Prostate gland (tissue), 2 donors: ENCODE measurements at regions not wholly inside any gene's neighbourhood (a gene's known extent, or its start where the extent isn't known, plus 50 kb on each side); places are given as distances from the start of the nearest gene placed in this dataset.

Experiments used
- DNase-seq: peaks from one replicate; pipeline ENCODE4 v3.0.0-alpha.2; 2019; ENCODE audit warnings: low spot score
- H3K27ac ChIP-seq, 2 donors: fragments of 200-600 bp; sonication (generic); 2 replicates each; pipeline ENCODE4 v1.5.1; 2017 to 2019
- H3K27me3 ChIP-seq: fragments of 200-600 bp; sonication (generic); replicated peaks from 2 replicates; pipeline ENCODE4 v1.5.1; 2019; ENCODE audit not compliant: insufficient read depth
- H3K36me3 ChIP-seq, 2 donors: fragments of 200-600 bp; sonication (generic); 1 replicate in 1 of 2; 2 replicates in 1 of 2; pipeline versions ENCODE4 v1.5.1 to v1.8.1; 2017 to 2019
- H3K4me1 ChIP-seq: fragments of 200-600 bp; sonication (generic); replicated peaks from 2 replicates; pipeline ENCODE4 v1.5.1; 2019
- H3K4me3 ChIP-seq, 2 donors: fragments of 200-600 bp; sonication (generic); 2 replicates each; pipeline ENCODE4 v1.5.1; 2017 to 2019
- H3K9me3 ChIP-seq: fragments of 200-600 bp; sonication (generic); 2 replicates; pipeline ENCODE4 v1.5.1; 2017
- POLR2A ChIP-seq: fragments of 450-650 bp; IDR thresholded peaks from one replicate; pipeline ENCODE4 v1.6.1; 2016; ENCODE audit warnings: antibody characterized with exemption, mild to moderate bottlenecking
- POLR2AphosphoS5 ChIP-seq: sonication (generic); formaldehyde crosslinking; IDR thresholded peaks from one replicate; pipeline ENCODE4 v1.6.1; 2017; ENCODE audit warnings: antibody characterized with exemption
- WGBS: methylation state at CpG from one replicate; pipeline ENCODE4 v1.1.5; 2018; 5-methylcytosine and 5-hydroxymethylcytosine counted together
- intact Hi-C: fragments of 100-400 bp; cut with DNase I; formaldehyde crosslinking; loops from one replicate; pipeline ENCODE4 v1.14.2; 2022
- TF ChIP-seq, protein P1 (sequence below), 4 experiments: fragments of 200-600 bp in 2 of 4; fragments of 450-650 bp in 2 of 4; sonication (generic) in 2 of 4; IDR thresholded peaks; 1 replicate in 3 of 4; 2 replicates in 1 of 4; pipeline ENCODE4 v1.5.1; 2016 to 2019; ENCODE audit warnings: antibody characterized with exemption in 4 of 4, mild to moderate bottlenecking in 2 of 4, moderate library complexity in 2 of 4

DNA sequence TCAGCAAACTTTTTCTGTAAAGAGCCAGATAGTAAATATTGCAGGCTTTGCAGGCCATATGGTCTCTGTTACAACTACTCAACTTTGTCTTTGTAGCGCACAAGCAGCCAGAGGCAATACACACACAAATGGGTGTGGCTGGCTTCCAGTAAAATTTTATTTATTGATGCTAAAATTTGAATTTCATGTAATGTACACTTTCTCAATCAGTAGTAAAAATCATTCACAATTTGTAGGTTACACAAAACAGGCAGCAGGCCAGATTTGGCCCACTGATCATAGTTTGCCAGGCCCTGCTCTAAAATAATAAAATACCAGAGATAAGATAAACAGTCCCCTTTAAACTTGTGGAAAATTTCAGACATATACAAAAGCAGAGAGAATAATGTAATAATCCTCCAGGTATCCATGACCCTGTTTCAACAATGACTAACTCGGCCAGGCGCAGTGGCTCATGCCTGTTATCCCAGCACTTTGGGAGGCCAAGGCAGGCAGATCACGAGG, 330.3 kb downstream of the SHQ1 start:
- no peak for DNase-seq
- Histone ChIP-seq H3K9me3 (no peaks in the 10 kb centered on the region), H3K4me3 (no peak overlapping the region), H3K27me3 (no peaks in the 10 kb centered on the region), H3K4me1 (no peaks in the 10 kb centered on the region), H3K27ac (no peak overlapping the region), H3K36me3 (no peaks in the 10 kb centered on the region)
- TF ChIP-seq POLR2A (no peak), POLR2AphosphoS5 (no peak)
- TF ChIP-seq, protein P1, sequence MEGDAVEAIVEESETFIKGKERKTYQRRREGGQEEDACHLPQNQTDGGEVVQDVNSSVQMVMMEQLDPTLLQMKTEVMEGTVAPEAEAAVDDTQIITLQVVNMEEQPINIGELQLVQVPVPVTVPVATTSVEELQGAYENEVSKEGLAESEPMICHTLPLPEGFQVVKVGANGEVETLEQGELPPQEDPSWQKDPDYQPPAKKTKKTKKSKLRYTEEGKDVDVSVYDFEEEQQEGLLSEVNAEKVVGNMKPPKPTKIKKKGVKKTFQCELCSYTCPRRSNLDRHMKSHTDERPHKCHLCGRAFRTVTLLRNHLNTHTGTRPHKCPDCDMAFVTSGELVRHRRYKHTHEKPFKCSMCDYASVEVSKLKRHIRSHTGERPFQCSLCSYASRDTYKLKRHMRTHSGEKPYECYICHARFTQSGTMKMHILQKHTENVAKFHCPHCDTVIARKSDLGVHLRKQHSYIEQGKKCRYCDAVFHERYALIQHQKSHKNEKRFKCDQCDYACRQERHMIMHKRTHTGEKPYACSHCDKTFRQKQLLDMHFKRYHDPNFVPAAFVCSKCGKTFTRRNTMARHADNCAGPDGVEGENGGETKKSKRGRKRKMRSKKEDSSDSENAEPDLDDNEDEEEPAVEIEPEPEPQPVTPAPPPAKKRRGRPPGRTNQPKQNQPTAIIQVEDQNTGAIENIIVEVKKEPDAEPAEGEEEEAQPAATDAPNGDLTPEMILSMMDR (IDR thresholded peaks at IDR 0.05): no peak
- intact Hi-C loops: no loop called here
- 67% methylated on average over 4 of the region's 4 CpGs for WGBS

DNA sequence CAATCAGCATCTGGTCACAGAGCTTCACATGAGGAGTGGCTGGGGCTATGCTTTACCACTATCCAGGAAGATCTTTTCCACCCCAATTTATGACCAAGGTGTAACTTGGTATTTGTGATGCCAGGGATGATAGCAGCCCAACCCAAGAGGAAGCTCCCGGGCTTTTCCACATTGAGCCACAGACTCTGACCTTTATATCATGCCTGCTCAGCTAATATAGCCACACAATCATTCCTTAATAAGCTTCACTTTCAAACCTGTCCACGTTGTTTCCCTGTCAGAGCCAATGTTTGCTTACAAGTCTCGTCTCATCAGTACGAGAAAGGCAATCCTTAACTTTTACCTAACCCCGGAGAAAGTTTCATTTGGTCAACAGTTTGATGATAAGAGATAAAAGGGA, 330.9 kb downstream of the SHQ1 start:
- TF ChIP-seq, protein P1 (IDR thresholded peaks at IDR 0.05): no peak
- no peak for TF ChIP-seq POLR2A
- TF ChIP-seq POLR2AphosphoS5: no peak
- Histone ChIP-seq H3K4me3 (no peak overlapping the region), H3K27ac (no peak overlapping the region), H3K27me3 (no peaks in the 10 kb centered on the region), H3K36me3 (no peaks in the 10 kb centered on the region), H3K9me3 (no peaks in the 10 kb centered on the region), H3K4me1 (no peaks in the 10 kb centered on the region)
- DNase-seq: no peak
- intact Hi-C loops: no loop called here
- 34% methylated on average over 5 of the region's 5 CpGs for WGBS

DNA sequence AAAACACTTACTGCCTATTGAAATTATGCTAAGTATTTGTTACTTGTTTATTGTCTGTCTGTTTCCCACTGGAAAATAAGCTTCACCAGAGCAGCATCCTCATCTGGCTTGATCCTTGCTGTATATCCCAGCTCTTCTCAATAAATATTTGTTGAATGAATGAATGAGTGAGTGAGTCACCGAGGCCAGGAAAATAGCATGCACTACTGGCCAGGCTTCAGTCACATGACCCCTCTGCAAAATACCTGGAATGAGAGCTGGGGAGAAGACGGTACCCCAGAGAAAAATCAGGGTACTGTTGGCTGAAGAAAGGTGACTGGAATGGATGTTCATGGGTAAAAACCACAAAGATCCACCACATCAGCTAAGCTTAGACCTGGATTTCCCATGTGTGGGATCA, 331.9 kb downstream of the SHQ1 start:
- intact Hi-C loops: no loop called here
- TF ChIP-seq POLR2A (no peak), POLR2AphosphoS5 (no peak)
- TF ChIP-seq, protein P1 (IDR thresholded peaks at IDR 0.05): no peak
- DNase-seq: no peak
- no peaks in the 10 kb centered on the region for H3K27me3 ChIP-seq
- no peaks in the 10 kb centered on the region for H3K36me3 ChIP-seq
- 97% methylated on average over 2 of the region's 2 CpGs for WGBS
- H3K27ac ChIP-seq: no peak overlapping the region
- H3K9me3 ChIP-seq: no peaks in the 10 kb centered on the region
- H3K4me3 ChIP-seq: no peak overlapping the region
- H3K4me1 ChIP-seq: no peaks in the 10 kb centered on the region

DNA sequence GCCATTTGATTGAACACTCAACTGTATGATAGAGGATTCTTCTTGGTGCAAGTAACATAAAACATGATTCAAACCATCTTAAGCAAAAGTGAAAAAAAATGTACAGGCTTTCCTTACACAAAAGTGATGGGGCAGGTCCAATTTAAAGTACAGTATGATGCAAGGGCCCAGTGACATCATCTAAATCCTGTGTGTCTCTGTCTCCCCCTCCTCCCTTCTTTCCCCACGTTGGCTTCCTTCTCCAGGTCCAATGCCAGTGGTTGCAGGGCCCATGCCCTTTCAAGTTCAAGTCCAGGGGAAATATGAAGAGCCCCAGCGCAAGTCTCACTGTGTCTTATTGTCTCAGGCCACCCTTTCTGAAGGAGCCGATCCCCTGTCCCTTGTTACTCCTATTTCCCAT, 332.3 kb downstream of the SHQ1 start:
- Histone ChIP-seq H3K36me3 (no peaks in the 10 kb centered on the region), H3K9me3 (no peaks in the 10 kb centered on the region), H3K27ac (no peak overlapping the region), H3K27me3 (no peaks in the 10 kb centered on the region), H3K4me3 (no peak overlapping the region), H3K4me1 (no peaks in the 10 kb centered on the region)
- WGBS: 83% methylated on average over 3 of the region's 3 CpGs
- intact Hi-C loops: no loop called here
- TF ChIP-seq, protein P1 (IDR thresholded peaks at IDR 0.05): no peak
- TF ChIP-seq POLR2A (no peak), POLR2AphosphoS5 (no peak)
- no peak for DNase-seq

DNA sequence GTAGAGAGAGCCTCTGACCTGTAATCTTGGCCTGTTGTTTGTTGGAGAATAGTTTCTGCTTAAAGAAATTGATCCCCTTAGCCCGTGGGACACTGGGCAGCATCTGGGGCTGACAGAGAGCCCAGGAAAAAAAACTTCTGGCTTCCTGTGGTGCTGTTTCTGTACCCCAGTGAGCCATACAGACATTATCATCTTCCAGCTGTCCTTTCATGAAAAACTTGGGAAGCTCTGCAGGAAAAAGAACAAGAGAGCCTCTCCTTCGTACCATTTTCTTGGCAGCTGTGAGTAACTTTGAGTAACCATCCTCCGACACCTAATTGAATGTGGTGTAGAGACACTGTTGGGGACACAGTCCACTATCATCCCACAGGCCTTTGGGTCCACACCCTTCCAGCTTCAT, 333.0 kb downstream of the SHQ1 start:
- 49% methylated on average over 3 of the region's 3 CpGs for WGBS
- no peaks in the 10 kb centered on the region for H3K27me3 ChIP-seq
- no peaks in the 10 kb centered on the region for H3K36me3 ChIP-seq
- DNase-seq: no peak
- H3K4me3 ChIP-seq: no peak overlapping the region
- no peaks in the 10 kb centered on the region for H3K4me1 ChIP-seq
- intact Hi-C loops: no loop called here
- TF ChIP-seq POLR2AphosphoS5 (no peak), POLR2A (no peak)
- TF ChIP-seq, protein P1 (IDR thresholded peaks at IDR 0.05): no peak
- no peaks in the 10 kb centered on the region for H3K9me3 ChIP-seq
- H3K27ac ChIP-seq: no peak overlapping the region
